ENCODE measurements at regions not wholly inside any gene's neighbourhood (a gene's known extent, or its start where the extent isn't known, plus 50 kb on each side); places are given as distances from the start of the nearest gene placed in this dataset.

- H3K9me3 ChIP-seq (ENCODE audit: control insufficient read depth in 2 of 2, insufficient read depth in 1 of 2, low read depth in 1 of 2, low read length in 1 of 2) = no peaks in the 10 kb centered on the region
- H3K27ac ChIP-seq (ENCODE audit: low read depth in 1 of 3, low read length in 2 of 3) = no peak overlapping the region
- no peak overlapping the region for H3K4me3 ChIP-seq (ENCODE audit: low read depth in 1 of 3, low read length in 3 of 3)
- DNase-seq (no peak), FAIRE-seq (no peak)
- no peaks in the 10 kb centered on the region for H3K4me1 ChIP-seq (ENCODE audit: control insufficient read depth in 3 of 3, insufficient read depth in 2 of 3, low read depth in 1 of 3, low read length in 2 of 3)
- H3K27me3 ChIP-seq (ENCODE audit: control insufficient read depth in 3 of 3, insufficient read depth in 3 of 3, low read length in 3 of 3) = no peaks in the 10 kb centered on the region
- WGBS, 3 donors = 44 to 53% (median 47%) methylated on average over 2 of the region's 2 CpGs
- H3K36me3 ChIP-seq (ENCODE audit: control insufficient read depth in 3 of 3, insufficient read depth in 2 of 3, low read depth in 1 of 3, low read length in 3 of 3) = no peaks in the 10 kb centered on the region
These were observed 423.2 kb upstream of the ANO3 start for GRCh38 chr11:25908726-25909125.

- peak; percentile 39 for FAIRE-seq
- peak in 1 of 2 donors; percentile 77 for DNase-seq
- 14 to 43% (median 21%) methylated on average over 1 of the region's 1 CpG for WGBS, 3 donors
- Histone ChIP-seq H3K4me1 (ENCODE audit: control insufficient read depth in 3 of 3, insufficient read depth in 2 of 3, low read depth in 1 of 3, low read length in 2 of 3) (no peaks in the 10 kb centered on the region), H3K4me3 (ENCODE audit: low read depth in 1 of 3, low read length in 3 of 3) (no peak overlapping the region), H3K36me3 (ENCODE audit: control insufficient read depth in 3 of 3, insufficient read depth in 2 of 3, low read depth in 1 of 3, low read length in 3 of 3) (no peaks in the 10 kb centered on the region), H3K27ac (ENCODE audit: low read depth in 1 of 3, low read length in 2 of 3) (no peak overlapping the region), H3K9me3 (ENCODE audit: control insufficient read depth in 2 of 2, insufficient read depth in 1 of 2, low read depth in 1 of 2, low read length in 1 of 2) (peaks cover 0 to 2% of the 10 kb centered on the region in 2 donors), H3K27me3 (ENCODE audit: control insufficient read depth in 3 of 3, insufficient read depth in 3 of 3, low read length in 3 of 3) (no peaks in the 10 kb centered on the region)
These were observed 421.8 kb upstream of the ANO3 start for GRCh38 chr11:25910086-25910485.

GRCh38 chr11:25920356-25920755 lies 411.6 kb upstream of the ANO3 start:
- 53 to 78% (median 68%) methylated on average over 1 of the region's 1 CpG for WGBS, 3 donors
- H3K4me1 ChIP-seq (ENCODE audit: control insufficient read depth in 3 of 3, insufficient read depth in 2 of 3, low read depth in 1 of 3, low read length in 2 of 3) = peaks cover 0 to 3% (median 0%) of the 10 kb centered on the region in 3 donors
- no peaks in the 10 kb centered on the region for H3K36me3 ChIP-seq (ENCODE audit: control insufficient read depth in 3 of 3, insufficient read depth in 2 of 3, low read depth in 1 of 3, low read length in 3 of 3)
- H3K27ac ChIP-seq (ENCODE audit: low read depth in 1 of 3, low read length in 2 of 3) = no peak overlapping the region
- FAIRE-seq = no peak
- H3K4me3 ChIP-seq (ENCODE audit: low read depth in 1 of 3, low read length in 3 of 3) = no peak overlapping the region
- H3K27me3 ChIP-seq (ENCODE audit: control insufficient read depth in 3 of 3, insufficient read depth in 3 of 3, low read length in 3 of 3) = no peaks in the 10 kb centered on the region
- H3K9me3 ChIP-seq (ENCODE audit: control insufficient read depth in 2 of 2, insufficient read depth in 1 of 2, low read depth in 1 of 2, low read length in 1 of 2) = peaks cover 0 to 9% of the 10 kb centered on the region in 2 donors
- DNase-seq = no peak

GRCh38 chr11:25924586-25924985 lies 407.3 kb upstream of the ANO3 start:
- 22 to 59% (median 23%) methylated on average over 4 of the region's 4 CpGs for WGBS, 3 donors
- FAIRE-seq = no peak

GRCh38 chr11:25925359-25925758 lies 406.6 kb upstream of the ANO3 start:
- H3K36me3 ChIP-seq (ENCODE audit: control insufficient read depth in 3 of 3, insufficient read depth in 2 of 3, low read depth in 1 of 3, low read length in 3 of 3) = no peaks in the 10 kb centered on the region
- no peak overlapping the region for H3K27ac ChIP-seq (ENCODE audit: low read depth in 1 of 3, low read length in 2 of 3)
- no peaks in the 10 kb centered on the region for H3K27me3 ChIP-seq (ENCODE audit: control insufficient read depth in 3 of 3, insufficient read depth in 3 of 3, low read length in 3 of 3)
- H3K4me3 ChIP-seq (ENCODE audit: low read depth in 1 of 3, low read length in 3 of 3) = no peak overlapping the region
- DNase-seq = peak in 1 of 2 donors; percentile 56
- peaks cover 0 to 9% of the 10 kb centered on the region in 2 donors for H3K9me3 ChIP-seq (ENCODE audit: control insufficient read depth in 2 of 2, insufficient read depth in 1 of 2, low read depth in 1 of 2, low read length in 1 of 2)
- 19 to 67% (median 49%) methylated on average over 2 of the region's 2 CpGs for WGBS, 3 donors
- peaks cover 0 to 3% (median 0%) of the 10 kb centered on the region in 3 donors for H3K4me1 ChIP-seq (ENCODE audit: control insufficient read depth in 3 of 3, insufficient read depth in 2 of 3, low read depth in 1 of 3, low read length in 2 of 3)
- no peak for FAIRE-seq

More at GRCh38 chr11:25924586-25924985, 407.3 kb upstream of the ANO3 start:
- Histone ChIP-seq H3K27me3 (ENCODE audit: control insufficient read depth in 3 of 3, insufficient read depth in 3 of 3, low read length in 3 of 3) (no peaks in the 10 kb centered on the region), H3K4me3 (ENCODE audit: low read depth in 1 of 3, low read length in 3 of 3) (no peak overlapping the region), H3K36me3 (ENCODE audit: control insufficient read depth in 3 of 3, insufficient read depth in 2 of 3, low read depth in 1 of 3, low read length in 3 of 3) (no peaks in the 10 kb centered on the region), H3K27ac (ENCODE audit: low read depth in 1 of 3, low read length in 2 of 3) (no peak overlapping the region), H3K4me1 (ENCODE audit: control insufficient read depth in 3 of 3, insufficient read depth in 2 of 3, low read depth in 1 of 3, low read length in 2 of 3) (peaks cover 0 to 3% (median 0%) of the 10 kb centered on the region in 3 donors), H3K9me3 (ENCODE audit: control insufficient read depth in 2 of 2, insufficient read depth in 1 of 2, low read depth in 1 of 2, low read length in 1 of 2) (peaks cover 0 to 9% of the 10 kb centered on the region in 2 donors)
- peak in 1 of 2 donors; percentile 60 for DNase-seq

GRCh38 chr11:25927411-25927953 lies 404.4 kb upstream of the ANO3 start:
- DNase-seq (no peak), FAIRE-seq (no peak)
- H3K27ac ChIP-seq (ENCODE audit: low read depth in 1 of 3, low read length in 2 of 3) = no peak overlapping the region
- WGBS, 3 donors = 31 to 46% (median 40%) methylated on average over 3 of the region's 3 CpGs
- peaks cover 0 to 4% of the 10 kb centered on the region in 2 donors for H3K9me3 ChIP-seq (ENCODE audit: control insufficient read depth in 2 of 2, insufficient read depth in 1 of 2, low read depth in 1 of 2, low read length in 1 of 2)
- H3K4me3 ChIP-seq (ENCODE audit: low read depth in 1 of 3, low read length in 3 of 3) = no peak overlapping the region
- H3K4me1 ChIP-seq (ENCODE audit: control insufficient read depth in 3 of 3, insufficient read depth in 2 of 3, low read depth in 1 of 3, low read length in 2 of 3) = peaks cover 0 to 3% (median 0%) of the 10 kb centered on the region in 3 donors
- H3K27me3 ChIP-seq (ENCODE audit: control insufficient read depth in 3 of 3, insufficient read depth in 3 of 3, low read length in 3 of 3) = no peaks in the 10 kb centered on the region
- H3K36me3 ChIP-seq (ENCODE audit: control insufficient read depth in 3 of 3, insufficient read depth in 2 of 3, low read depth in 1 of 3, low read length in 3 of 3) = no peaks in the 10 kb centered on the region

GRCh38 chr11:25928076-25928475 lies 403.9 kb upstream of the ANO3 start:
- no peaks in the 10 kb centered on the region for H3K36me3 ChIP-seq (ENCODE audit: control insufficient read depth in 3 of 3, insufficient read depth in 2 of 3, low read depth in 1 of 3, low read length in 3 of 3)
- no peak overlapping the region for H3K27ac ChIP-seq (ENCODE audit: low read depth in 1 of 3, low read length in 2 of 3)
- 27 to 52% (median 42%) methylated on average over 2 of the region's 2 CpGs for WGBS, 3 donors
- H3K4me1 ChIP-seq (ENCODE audit: control insufficient read depth in 3 of 3, insufficient read depth in 2 of 3, low read depth in 1 of 3, low read length in 2 of 3) = peaks cover 0 to 3% (median 0%) of the 10 kb centered on the region in 3 donors
- no peak for FAIRE-seq
- DNase-seq = no peak
- H3K9me3 ChIP-seq (ENCODE audit: control insufficient read depth in 2 of 2, insufficient read depth in 1 of 2, low read depth in 1 of 2, low read length in 1 of 2) = peaks cover 0 to 4% of the 10 kb centered on the region in 2 donors
- H3K4me3 ChIP-seq (ENCODE audit: low read depth in 1 of 3, low read length in 3 of 3) = no peak overlapping the region
- H3K27me3 ChIP-seq (ENCODE audit: control insufficient read depth in 3 of 3, insufficient read depth in 3 of 3, low read length in 3 of 3) = no peaks in the 10 kb centered on the region

- 68 to 87% (median 86%) methylated on average over 1 of the region's 1 CpG for whole genome bisulfite sequencing, 3 donors
- H3K27me3 ChIP-seq (ENCODE audit: control insufficient read depth in 3 of 3, insufficient read depth in 3 of 3, low read length in 3 of 3) = no peaks in the 10 kb centered on the region
- no peak overlapping the region for H3K4me3 ChIP-seq (ENCODE audit: low read depth in 1 of 3, low read length in 3 of 3)
- no peaks in the 10 kb centered on the region for H3K9me3 ChIP-seq (ENCODE audit: control insufficient read depth in 2 of 2, insufficient read depth in 1 of 2, low read depth in 1 of 2, low read length in 1 of 2)
- H3K27ac ChIP-seq (ENCODE audit: low read depth in 1 of 3, low read length in 2 of 3) = no peak overlapping the region
- no peaks in the 10 kb centered on the region for H3K36me3 ChIP-seq (ENCODE audit: control insufficient read depth in 3 of 3, insufficient read depth in 2 of 3, low read depth in 1 of 3, low read length in 3 of 3)
- no peaks in the 10 kb centered on the region for H3K4me1 ChIP-seq (ENCODE audit: control insufficient read depth in 3 of 3, insufficient read depth in 2 of 3, low read depth in 1 of 3, low read length in 2 of 3)
- no peak for DNase-seq
- no peak for FAIRE-seq
These were observed 393.0 kb upstream of the ANO3 start for GRCh38 chr11:25938952-25939351.

GRCh38 chr11:25939691-25940090 lies 392.2 kb upstream of the ANO3 start:
- H3K27ac ChIP-seq (ENCODE audit: low read depth in 1 of 3, low read length in 2 of 3) = no peak overlapping the region
- FAIRE-seq (no peak), DNase-seq (no peak)
- H3K9me3 ChIP-seq (ENCODE audit: control insufficient read depth in 2 of 2, insufficient read depth in 1 of 2, low read depth in 1 of 2, low read length in 1 of 2) = no peaks in the 10 kb centered on the region
- WGBS, 3 donors = 78 to 95% (median 91%) methylated on average over 2 of the region's 2 CpGs
- H3K4me3 ChIP-seq (ENCODE audit: low read depth in 1 of 3, low read length in 3 of 3) = no peak overlapping the region
- no peaks in the 10 kb centered on the region for H3K27me3 ChIP-seq (ENCODE audit: control insufficient read depth in 3 of 3, insufficient read depth in 3 of 3, low read length in 3 of 3)
- H3K36me3 ChIP-seq (ENCODE audit: control insufficient read depth in 3 of 3, insufficient read depth in 2 of 3, low read depth in 1 of 3, low read length in 3 of 3) = no peaks in the 10 kb centered on the region
- no peaks in the 10 kb centered on the region for H3K4me1 ChIP-seq (ENCODE audit: control insufficient read depth in 3 of 3, insufficient read depth in 2 of 3, low read depth in 1 of 3, low read length in 2 of 3)
